ENCODE measurements at regions not wholly inside any gene's neighbourhood (a gene's known extent, or its start where the extent isn't known, plus 50 kb on each side); places are given as distances from the start of the nearest gene placed in this dataset.

GRCh38 chrX:123086768-123087167 lies 97.3 kb upstream of the GRIA3 start:
- TF ChIP-seq POLR2AphosphoS5 (IDR thresholded peaks at IDR 0.05; ENCODE audit: low read depth, low read length) (no peak), SIN3A (IDR thresholded peaks at IDR 0.05; ENCODE audit: borderline replicate concordance, insufficient read depth, low read length) (no peak), REST (IDR thresholded peaks at IDR 0.05; ENCODE audit: insufficient read depth in 1 of 2, low read depth in 2 of 2, low read length in 2 of 2) (no peak), FOXP2 (optimal IDR thresholded peaks at IDR 0.05; ENCODE audit: borderline replicate concordance, extremely low read depth, extremely low read length, insufficient read depth) (no peak)

- TF ChIP-seq TAF1 (IDR thresholded peaks at IDR 0.05; ENCODE audit: borderline replicate concordance, insufficient read depth, low read length) (no peak), REST (IDR thresholded peaks at IDR 0.05; ENCODE audit: insufficient read depth in 1 of 2, low read depth in 2 of 2, low read length in 2 of 2) (no peak), SIN3A (IDR thresholded peaks at IDR 0.05; ENCODE audit: borderline replicate concordance, insufficient read depth, low read length) (no peak), FOXP2 (optimal IDR thresholded peaks at IDR 0.05; ENCODE audit: borderline replicate concordance, extremely low read depth, extremely low read length, insufficient read depth) (no peak), POLR2AphosphoS5 (IDR thresholded peaks at IDR 0.05; ENCODE audit: low read depth, low read length) (no peak)
These were observed 96.8 kb upstream of the GRIA3 start for GRCh38 chrX:123087326-123087725.

GRCh38 chrX:123088331-123088730 lies 95.7 kb upstream of the GRIA3 start:
- no peak for TF ChIP-seq FOXP2 (optimal IDR thresholded peaks at IDR 0.05; ENCODE audit: borderline replicate concordance, extremely low read depth, extremely low read length, insufficient read depth)
- TF ChIP-seq SIN3A (IDR thresholded peaks at IDR 0.05; ENCODE audit: borderline replicate concordance, insufficient read depth, low read length), result no peak

GRCh38 chrX:123088930-123089329 lies 95.1 kb upstream of the GRIA3 start:
- no peak for TF ChIP-seq FOXP2 (optimal IDR thresholded peaks at IDR 0.05; ENCODE audit: borderline replicate concordance, extremely low read depth, extremely low read length, insufficient read depth)
- TF ChIP-seq TAF1 (IDR thresholded peaks at IDR 0.05; ENCODE audit: borderline replicate concordance, insufficient read depth, low read length), result no peak
- no peak for TF ChIP-seq REST (IDR thresholded peaks at IDR 0.05; ENCODE audit: insufficient read depth in 1 of 2, low read depth in 2 of 2, low read length in 2 of 2)
- no peak for TF ChIP-seq POLR2AphosphoS5 (IDR thresholded peaks at IDR 0.05; ENCODE audit: low read depth, low read length)

GRCh38 chrX:123093792-123094191 lies 90.3 kb upstream of the GRIA3 start:
- TF ChIP-seq SIN3A (IDR thresholded peaks at IDR 0.05; ENCODE audit: borderline replicate concordance, insufficient read depth, low read length) (no peak), REST (IDR thresholded peaks at IDR 0.05; ENCODE audit: insufficient read depth in 1 of 2, low read depth in 2 of 2, low read length in 2 of 2) (no peak), FOXP2 (optimal IDR thresholded peaks at IDR 0.05; ENCODE audit: borderline replicate concordance, extremely low read depth, extremely low read length, insufficient read depth) (no peak), TAF1 (IDR thresholded peaks at IDR 0.05; ENCODE audit: borderline replicate concordance, insufficient read depth, low read length) (no peak), POLR2AphosphoS5 (IDR thresholded peaks at IDR 0.05; ENCODE audit: low read depth, low read length) (no peak)

Measured in PFSK-1 (cell line).